Inflammatory macrophage treated with lipopolysaccharide for 1 hour (primary cell): ENCODE measurements at regions not wholly inside any gene's neighbourhood (a gene's known extent, or its start where the extent isn't known, plus 50 kb on each side); places are given as distances from the start of the nearest gene placed in this dataset.
"Not testable (repeated sequence)": the region's sequence is repeated elsewhere in the genome, so short reads cannot be mapped to it uniquely, and the experiment has no call there.

Experiments used
- DNase-seq, 2 donors: peaks; one replicate each; pipeline ENCODE4 v3.0.0-alpha.2; 2020 to 2022

DNA sequence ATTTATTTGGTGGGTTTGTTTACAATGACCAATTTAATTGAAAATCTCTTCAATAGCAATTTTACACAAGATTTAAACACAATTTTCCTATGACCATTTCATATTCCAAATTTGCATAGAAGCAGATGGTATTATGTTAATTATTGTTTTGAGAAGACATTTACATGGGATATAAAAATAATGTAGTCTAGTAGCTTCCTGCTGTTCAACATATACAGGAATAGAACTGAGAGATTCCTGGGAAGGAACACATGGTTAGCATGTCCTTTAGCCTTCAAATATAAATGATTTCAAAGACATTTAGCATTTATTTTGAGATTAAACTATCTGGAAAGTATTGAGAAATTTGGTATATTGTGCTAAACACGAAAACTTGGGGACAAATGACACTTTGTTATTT, 129.6 kb downstream of the KCNE4 start:
- no peak for DNase-seq

GRCh38 chr2:223182356-223182755, 130.4 kb downstream of the KCNE4 start:
- no peak for DNase-seq

- no peak for DNase-seq
These were observed 133.6 kb downstream of the KCNE4 start for GRCh38 chr2:223185638-223186037.

DNA sequence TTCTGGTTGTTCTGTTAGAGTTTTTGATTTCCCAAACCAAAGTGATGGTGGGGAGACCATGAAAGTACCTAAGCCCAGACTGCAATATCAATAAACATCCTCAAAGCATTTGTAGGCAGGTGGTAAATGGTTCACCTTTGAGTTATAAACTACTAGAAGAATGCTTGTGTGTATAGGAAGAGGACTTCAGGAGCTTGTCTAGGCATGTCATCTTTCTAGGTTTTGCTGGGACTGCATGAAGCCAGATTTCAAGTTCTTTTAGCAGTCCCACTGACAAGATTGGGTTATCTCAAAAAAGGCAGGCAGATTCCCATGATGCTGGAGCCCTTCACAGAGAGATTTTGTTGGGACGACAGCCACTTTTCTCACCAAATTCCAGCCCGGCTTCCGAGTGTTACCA, 135.3 kb downstream of the KCNE4 start:
- DNase-seq = no peak

DNA sequence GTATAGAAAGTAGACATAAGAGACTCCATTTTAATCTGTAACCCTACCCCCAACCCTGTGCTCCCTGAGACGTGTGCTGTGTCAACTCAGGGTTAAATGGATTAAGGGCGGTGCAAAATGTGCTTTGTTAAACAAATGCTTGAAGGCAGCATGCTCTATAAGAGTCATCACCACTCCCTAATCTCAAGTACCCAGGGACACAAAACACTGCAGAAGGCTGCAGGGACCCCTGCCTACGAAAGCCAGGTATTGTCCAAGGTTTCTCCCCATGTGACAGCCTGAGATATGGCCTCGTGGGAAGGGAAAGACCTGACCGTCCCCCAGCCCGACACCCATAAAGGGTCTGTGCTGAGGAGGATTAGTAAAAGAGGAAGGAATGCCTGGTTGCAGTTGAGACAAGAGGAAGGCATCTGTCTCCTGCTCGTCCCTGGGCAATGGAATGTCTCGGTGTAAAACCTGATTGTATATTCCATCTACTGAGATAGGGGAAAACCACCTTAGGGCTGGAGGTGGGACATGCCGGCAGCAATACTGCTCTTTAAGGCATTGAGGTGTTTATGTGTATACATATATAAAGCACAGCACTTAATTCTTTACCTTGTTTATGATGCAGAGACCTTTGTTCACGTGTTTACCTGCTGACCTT, 138.7 kb downstream of the KCNE4 start:
- DNase-seq = not testable (repeated sequence)

GRCh38 chr2:223196331-223196730, 144.3 kb downstream of the KCNE4 start:
- DNase-seq = no peak

DNA sequence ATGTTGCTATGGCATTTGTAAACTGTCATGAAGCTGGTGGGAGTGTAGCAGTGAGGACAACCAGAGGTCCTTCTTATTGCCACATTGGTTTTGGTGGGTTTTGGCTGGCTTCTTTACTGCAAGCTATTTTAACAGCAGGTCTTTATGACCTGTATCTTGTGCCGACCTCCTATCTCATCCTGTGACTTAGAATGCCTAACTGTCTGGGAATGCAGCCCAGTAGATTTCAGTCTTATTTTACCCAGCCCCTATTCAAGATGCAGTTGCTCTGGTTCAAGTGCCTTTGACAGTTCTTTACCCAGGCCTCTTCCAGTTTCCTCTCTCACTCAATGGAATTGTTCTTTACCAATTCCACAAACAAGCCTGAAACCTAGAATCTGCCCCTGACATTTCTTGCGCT, 145.1 kb downstream of the KCNE4 start:
- no peak for DNase-seq

DNA sequence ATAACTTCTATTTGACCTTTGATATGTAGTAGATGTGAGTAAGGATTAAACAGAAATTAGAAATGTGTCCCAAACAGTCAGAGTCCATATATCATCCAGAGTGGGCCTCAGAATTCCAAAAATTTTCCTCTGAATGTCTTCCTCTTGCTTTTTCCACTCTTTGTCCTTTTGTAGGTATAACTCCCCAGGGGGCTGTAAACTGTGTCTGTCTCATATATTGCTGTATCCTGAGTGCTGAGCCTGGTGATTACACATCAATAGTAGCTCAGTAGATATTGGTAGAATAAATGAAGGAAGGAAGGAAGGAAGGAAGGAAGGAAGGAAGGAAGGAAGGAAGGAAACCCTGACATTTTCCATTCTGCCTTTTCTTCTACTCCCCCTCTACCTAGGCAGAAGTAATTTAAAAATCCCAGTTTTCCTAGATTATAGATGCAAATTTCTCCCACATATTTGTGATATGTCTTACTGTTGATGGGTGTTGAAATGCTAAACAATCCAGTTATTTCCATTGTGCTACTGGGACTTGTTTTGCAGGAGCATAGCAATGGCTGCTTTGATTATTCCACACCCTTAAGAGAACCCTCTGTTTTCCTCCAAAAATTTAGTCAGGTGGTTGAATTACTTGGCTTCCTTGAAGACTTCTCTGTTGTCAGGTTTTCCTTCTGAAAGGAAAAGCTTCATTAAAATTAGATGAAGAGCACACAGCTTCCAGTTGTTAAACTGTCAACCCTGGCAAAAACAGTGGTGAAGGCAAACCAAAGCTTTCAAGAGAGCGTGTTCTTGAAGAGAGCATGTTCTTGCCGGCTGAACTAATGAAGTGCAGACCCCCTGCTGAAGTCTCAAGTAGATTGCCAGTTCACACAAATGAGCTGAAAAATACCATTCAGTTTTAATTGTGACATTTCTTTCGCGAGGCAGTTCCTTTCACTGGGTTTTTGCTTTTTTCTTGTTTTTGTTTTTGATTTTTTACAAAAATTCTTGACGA, 147.8 kb downstream of the KCNE4 start:
- DNase-seq = no peak

DNA sequence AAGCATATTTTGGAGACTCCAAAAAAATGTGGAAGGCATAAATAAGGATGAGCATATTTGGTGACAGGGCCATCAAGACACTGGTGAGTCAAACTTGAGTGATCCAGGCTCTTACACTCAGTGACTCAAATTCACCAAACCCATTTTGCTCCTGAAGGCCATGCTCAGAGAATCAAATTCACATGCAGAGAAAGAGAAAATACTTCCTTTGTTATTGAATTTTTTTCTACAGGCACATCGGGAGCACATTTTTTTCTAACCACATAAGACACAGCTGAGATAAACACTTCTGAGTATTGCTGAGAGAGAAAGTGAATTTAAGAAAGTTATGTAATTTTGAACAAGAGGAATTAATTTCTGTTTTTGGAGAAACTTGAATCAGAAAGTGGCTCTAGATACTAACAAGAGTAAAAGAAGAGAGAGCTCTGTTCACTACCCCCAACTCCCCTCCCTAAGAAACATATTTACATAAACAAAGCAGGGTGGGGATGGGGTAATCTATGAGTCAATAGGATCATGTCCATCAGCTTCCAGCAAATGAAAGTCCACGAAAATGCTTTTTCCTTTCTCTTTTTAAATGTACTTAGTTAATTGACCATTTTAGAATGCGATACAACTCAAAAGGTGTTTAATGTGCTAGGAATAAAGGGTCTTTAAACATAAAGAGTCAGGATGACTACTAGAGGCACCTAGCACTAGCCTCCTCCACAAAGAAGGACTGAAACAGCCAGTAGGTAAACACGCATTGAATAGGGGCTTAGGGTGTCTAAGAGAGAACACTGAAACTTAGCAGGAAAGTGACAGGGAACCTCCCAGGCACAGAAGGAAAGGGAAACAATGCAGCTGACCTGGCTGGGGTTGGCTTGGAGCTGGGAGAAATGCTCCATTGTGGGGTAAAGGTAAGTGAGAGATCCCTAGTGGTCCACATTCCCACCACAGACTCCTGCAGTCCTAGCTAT, 152.3 kb downstream of the KCNE4 start:
- no peak for DNase-seq

GRCh38 chr2:223210489-223210888, 158.5 kb downstream of the KCNE4 start:
- DNase-seq = no peak

DNA sequence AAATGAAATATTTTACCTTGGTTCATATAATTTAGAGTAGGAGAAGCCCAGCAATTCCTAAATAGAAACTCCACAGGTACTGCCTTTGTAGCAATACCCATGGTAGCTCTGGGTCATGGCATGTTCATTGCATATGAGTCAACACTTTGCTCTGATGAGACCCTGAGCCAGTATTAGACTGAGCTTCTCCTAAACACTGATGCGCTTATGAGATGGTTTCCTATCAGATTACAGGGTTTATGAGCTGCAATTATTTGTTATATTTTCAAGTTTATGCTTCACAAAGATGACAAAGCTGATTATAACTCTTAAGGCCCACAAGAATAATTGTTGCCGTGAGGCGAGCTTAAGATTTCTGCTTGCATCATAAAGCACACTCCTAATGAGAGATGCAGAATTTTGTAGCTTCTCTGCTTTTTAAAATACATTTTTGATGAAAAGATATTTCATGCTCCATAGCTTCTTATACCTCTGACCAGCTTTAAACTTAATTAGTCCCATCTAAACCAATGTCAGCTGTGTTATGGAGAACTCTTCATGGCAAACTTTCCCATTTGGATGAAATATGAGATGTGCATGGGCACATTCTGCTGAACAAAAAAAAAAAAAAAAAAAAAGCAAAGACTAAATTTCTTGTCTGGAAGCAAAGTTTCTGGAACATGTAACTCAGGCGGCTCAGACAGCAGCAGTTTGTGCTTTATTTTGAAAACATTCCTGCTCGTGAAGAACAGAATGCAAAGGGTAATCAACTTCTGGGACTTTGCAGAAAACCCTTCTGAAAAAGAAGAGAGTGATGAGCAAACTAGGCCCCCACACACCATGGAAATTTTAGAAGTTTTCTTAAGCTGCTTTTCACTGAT, 162.6 kb downstream of the KCNE4 start:
- no peak for DNase-seq

DNA sequence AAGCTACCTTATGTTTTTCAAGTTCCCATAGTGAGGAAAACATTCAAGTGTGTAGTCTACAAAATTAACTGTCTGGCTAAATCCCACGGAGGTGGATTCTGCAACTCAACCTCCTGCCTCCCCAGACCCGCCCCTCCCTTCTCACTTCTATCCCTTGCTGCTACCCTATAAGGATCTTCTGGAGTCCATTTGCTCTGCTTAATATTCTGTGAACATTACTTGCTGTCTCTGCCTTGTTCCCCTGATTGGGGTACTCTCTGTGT, 163.2 kb downstream of the KCNE4 start:
- DNase-seq = no peak

DNA sequence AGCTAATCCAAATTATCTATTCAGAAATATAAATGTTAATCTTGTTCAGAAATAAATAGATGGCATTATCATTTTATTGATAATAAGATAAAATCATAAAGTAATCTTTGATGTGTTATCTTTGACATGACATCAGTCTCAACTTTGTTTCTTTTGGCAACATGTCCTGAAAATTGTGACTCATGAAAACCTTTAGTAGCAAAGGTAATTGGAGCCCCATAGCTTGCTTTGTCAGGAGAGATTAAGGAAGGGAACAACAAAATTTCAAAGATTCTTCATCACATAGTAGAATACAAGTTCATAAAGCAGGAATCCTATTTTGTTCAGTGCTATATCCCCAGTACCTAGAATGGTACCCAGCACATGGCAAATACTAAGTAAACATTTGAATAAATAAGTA, 165.4 kb downstream of the KCNE4 start:
- DNase-seq = no peak

DNA sequence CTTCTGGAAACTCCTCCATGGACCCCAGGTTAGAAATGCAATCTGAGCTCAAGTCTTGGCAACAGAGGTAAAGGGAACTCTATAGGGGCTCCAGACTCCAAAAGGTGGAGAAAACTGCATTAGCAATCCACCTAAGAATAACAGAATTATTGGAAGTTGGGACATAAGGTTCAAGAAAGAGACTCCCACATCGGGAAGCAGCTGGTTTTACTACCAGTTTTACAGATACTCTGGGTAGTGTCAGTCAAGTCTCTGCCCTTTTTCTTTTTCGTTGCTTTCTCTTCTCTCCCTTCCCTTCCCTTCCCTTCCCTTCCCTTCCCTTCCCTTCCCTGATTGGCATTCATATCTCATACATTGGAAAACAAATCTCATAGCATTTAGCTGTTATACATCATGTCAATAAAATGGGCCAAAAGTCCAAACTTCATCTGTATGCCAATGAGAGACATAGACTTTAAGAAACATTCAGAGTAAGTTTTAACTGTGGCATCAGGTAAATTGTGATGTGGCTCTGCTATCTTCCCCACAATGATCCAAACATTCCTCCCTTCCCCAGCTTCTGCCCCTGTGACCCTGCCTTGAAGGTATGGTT, 166.7 kb downstream of the KCNE4 start:
- no peak for DNase-seq

GRCh38 chr2:223219872-223220657, 168.1 kb downstream of the KCNE4 start:
- no peak for DNase-seq

GRCh38 chr2:223220658-223220925, 168.6 kb downstream of the KCNE4 start:
- DNase-seq = no peak

- no peak for DNase-seq
These were observed 169.3 kb downstream of the KCNE4 start for GRCh38 chr2:223221139-223221835.

GRCh38 chr2:223222397-223222796, 170.4 kb downstream of the KCNE4 start:
- DNase-seq = no peak

- DNase-seq = no peak
These were observed 171.2 kb downstream of the KCNE4 start for GRCh38 chr2:223223156-223223555.

DNA sequence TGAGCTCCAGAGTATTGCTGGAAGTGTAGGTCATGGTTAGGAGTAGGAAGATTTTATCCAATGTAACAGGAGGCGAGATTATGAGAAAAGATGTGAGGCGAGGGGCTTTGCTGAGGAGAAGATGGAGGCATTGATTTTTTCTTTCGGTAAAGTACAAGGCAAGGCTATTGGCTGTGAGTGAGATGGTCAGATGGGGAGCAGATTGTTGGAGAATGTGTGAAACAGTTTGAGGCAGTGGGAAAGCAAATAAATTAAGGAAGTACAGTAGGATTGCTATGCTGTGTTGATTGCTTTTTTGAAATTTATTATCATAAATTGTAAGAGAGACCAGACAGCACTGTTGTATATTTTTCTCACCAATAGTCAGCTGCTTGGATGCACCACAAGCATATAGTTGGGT, 173.3 kb downstream of the KCNE4 start:
- DNase-seq = no peak

- DNase-seq = no peak
These were observed 174.3 kb downstream of the KCNE4 start for GRCh38 chr2:223226264-223226663.
